Neuron (in vitro differentiated cells): ENCODE measurements at regions not wholly inside any gene's neighbourhood (a gene's known extent, or its start where the extent isn't known, plus 50 kb on each side); places are given as distances from the start of the nearest gene placed in this dataset.
"Not testable (repeated sequence)": the region's sequence is repeated elsewhere in the genome, so short reads cannot be mapped to it uniquely, and the experiment has no call there.

Experiments
- H2AFZ ChIP-seq: one replicate; pipeline ENCODE4 v1.6.1; 2013; ENCODE audit warnings: low read depth, mild to moderate bottlenecking, inconsistent platforms, low read length, moderate library complexity
- H3K27me3 ChIP-seq: one replicate; pipeline ENCODE4 v1.6.1; 2013; ENCODE audit warnings: low read length; ENCODE audit not compliant: insufficient read depth
- H3K36me3 ChIP-seq: one replicate; pipeline ENCODE4 v1.6.1; 2013; ENCODE audit warnings: low read length; ENCODE audit not compliant: insufficient read depth
- H3K4me1 ChIP-seq: one replicate; pipeline ENCODE4 v1.6.1; 2013; ENCODE audit warnings: low read length; ENCODE audit not compliant: insufficient read depth
- H3K4me3 ChIP-seq: 2 replicates; pipeline ENCODE4 v1.5.1; 2013; ENCODE audit warnings: mild to moderate bottlenecking, low read length, moderate library complexity
- H3K9me3 ChIP-seq: one replicate; pipeline ENCODE4 v1.6.1; 2013; ENCODE audit warnings: low read length

GRCh38 chr20:19920381-19921138 lies 96.6 kb upstream of the NAA20 start:
- Histone ChIP-seq H3K36me3 (no peaks in the 10 kb centered on the region), H3K4me1 (no peaks in the 10 kb centered on the region), H3K27me3 (no peaks in the 10 kb centered on the region), H2AFZ (no peak overlapping the region), H3K9me3 (no peaks in the 10 kb centered on the region), H3K4me3 (no peak overlapping the region)

DNA sequence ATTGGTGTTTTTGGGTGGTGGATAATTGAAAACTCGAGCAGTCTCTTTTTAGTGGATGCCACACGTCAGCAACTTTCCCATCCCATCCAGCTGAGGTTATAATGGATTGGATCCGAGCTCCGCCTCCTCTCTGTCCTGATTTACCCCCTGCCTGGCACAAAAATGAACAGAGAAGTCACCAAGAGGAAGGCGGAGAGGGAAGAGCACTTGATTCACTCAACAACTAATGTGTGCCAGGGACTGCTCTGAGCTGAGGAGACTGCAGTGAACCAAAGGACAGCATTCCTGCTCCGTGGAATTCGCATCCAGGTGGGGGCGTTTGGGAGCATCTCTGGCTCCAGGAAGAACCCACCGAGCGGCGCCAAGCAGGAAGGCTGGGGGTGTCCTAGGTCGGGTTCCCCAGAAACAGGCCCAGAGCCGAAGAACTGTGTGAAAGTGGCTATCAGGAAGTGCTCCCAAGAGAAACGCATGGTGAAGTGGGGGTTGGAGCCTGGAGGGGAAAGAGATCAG lies 95.8 kb upstream of the NAA20 start:
- Histone ChIP-seq H3K36me3 (no peaks in the 10 kb centered on the region), H2AFZ (no peak overlapping the region), H3K27me3 (no peaks in the 10 kb centered on the region), H3K4me3 (no peak overlapping the region), H3K4me1 (no peaks in the 10 kb centered on the region), H3K9me3 (no peaks in the 10 kb centered on the region)

- not testable (repeated sequence) for H3K9me3 ChIP-seq, H3K4me3 ChIP-seq, H3K27me3 ChIP-seq, H3K36me3 ChIP-seq, H2AFZ ChIP-seq, H3K4me1 ChIP-seq
Observed at GRCh38 chr20:19921829-19922228, 95.3 kb upstream of the NAA20 start.

DNA sequence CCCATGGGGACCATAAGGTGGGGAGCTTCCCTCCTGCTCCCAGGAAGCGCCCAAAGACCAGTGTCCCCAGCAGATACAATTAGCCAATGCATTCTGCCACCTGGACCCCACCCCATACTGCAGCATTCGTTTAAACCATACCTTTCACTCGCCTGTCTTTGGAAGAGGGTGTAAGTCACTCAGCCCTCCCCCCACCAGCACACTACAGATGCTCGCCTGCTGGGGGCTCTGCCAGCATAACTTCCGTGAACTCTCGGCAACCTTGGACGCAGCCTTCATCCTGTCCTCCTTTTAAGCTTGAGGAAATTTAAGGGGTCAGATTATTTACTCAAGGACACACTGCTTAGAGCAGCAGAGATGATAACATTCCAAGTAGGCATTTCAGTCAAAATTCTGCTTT lies 94.4 kb upstream of the NAA20 start:
- Histone ChIP-seq H3K9me3 (no peaks in the 10 kb centered on the region), H3K27me3 (no peaks in the 10 kb centered on the region), H3K4me1 (no peaks in the 10 kb centered on the region), H3K4me3 (no peak overlapping the region), H2AFZ (no peak overlapping the region), H3K36me3 (no peaks in the 10 kb centered on the region)

GRCh38 chr20:19923762-19924161 lies 93.4 kb upstream of the NAA20 start:
- Histone ChIP-seq H2AFZ (no peak overlapping the region), H3K4me1 (no peaks in the 10 kb centered on the region), H3K9me3 (no peaks in the 10 kb centered on the region), H3K4me3 (no peak overlapping the region), H3K36me3 (no peaks in the 10 kb centered on the region), H3K27me3 (no peaks in the 10 kb centered on the region)

- no peak overlapping the region for H2AFZ ChIP-seq
Observed at GRCh38 chr20:19924255-19924654, 92.9 kb upstream of the NAA20 start.

DNA sequence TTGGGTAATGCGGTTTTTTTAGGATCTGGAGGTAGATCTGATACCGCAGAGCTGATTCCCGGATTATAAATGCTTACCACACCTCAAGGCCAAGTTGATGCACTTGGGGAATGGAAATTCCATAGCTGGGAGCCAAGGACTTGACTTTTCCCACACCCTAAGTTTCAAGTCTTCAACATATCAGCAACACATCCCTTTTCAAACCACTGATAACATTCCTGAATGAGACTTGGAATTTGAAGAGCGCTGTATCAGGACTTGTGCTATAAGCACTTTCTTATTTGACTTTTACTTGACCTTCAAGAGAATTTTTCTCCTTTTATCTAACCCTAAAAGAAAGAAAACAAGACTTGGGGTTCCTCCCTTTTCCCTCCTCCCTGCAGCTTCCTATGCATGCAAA lies 90.6 kb upstream of the NAA20 start:
- no peaks in the 10 kb centered on the region for H3K9me3 ChIP-seq
- H3K4me1 ChIP-seq, result no peaks in the 10 kb centered on the region
- no peak overlapping the region for H3K4me3 ChIP-seq
- H3K36me3 ChIP-seq, result no peaks in the 10 kb centered on the region
- H2AFZ ChIP-seq, result no peak overlapping the region
- H3K27me3 ChIP-seq, result no peaks in the 10 kb centered on the region

More at GRCh38 chr20:19924255-19924654, 92.9 kb upstream of the NAA20 start:
- Histone ChIP-seq H3K4me3 (no peak overlapping the region), H3K4me1 (no peaks in the 10 kb centered on the region), H3K9me3 (no peaks in the 10 kb centered on the region), H3K36me3 (no peaks in the 10 kb centered on the region), H3K27me3 (no peaks in the 10 kb centered on the region)

DNA sequence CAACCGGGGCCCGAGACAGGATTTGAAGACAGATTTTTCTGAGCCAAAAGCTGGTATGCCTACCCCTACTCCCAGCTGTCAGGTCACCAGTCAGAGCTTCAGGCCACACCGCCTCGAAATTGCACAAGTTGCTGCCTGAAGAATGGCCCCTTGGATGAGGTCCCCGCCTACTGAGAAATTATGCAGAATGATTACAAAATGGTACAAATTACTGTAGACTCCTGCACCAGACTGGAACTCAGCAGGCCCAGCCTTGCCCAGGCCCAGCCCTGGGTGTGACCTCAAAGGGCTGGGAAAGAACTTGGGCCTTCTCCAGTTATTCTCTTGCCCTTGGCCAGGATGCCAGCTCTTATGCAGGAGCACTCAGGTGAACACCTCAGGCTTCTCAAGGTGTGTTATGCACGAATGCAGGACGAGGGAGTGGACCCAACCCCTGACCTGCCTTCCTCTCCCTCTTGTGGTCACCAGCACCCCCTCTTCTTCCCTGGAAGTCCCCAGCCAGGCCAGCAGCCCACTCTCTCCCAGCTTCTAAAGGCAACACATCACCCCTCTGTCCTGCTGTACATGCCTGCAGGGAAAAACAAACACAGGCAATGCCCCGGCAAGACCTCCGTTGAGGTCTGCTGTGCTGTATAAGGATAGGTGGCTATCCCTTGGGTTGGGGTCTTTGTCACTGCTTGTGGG lies 88.7 kb upstream of the NAA20 start:
- H3K36me3 ChIP-seq, result no peaks in the 10 kb centered on the region
- H3K9me3 ChIP-seq, result no peaks in the 10 kb centered on the region
- H3K4me3 ChIP-seq, result no peak overlapping the region
- H3K4me1 ChIP-seq, result no peaks in the 10 kb centered on the region
- H2AFZ ChIP-seq, result no peak overlapping the region
- H3K27me3 ChIP-seq, result no peaks in the 10 kb centered on the region

- Histone ChIP-seq H3K27me3 (no peaks in the 10 kb centered on the region), H3K9me3 (no peaks in the 10 kb centered on the region), H3K4me3 (no peak overlapping the region), H3K36me3 (no peaks in the 10 kb centered on the region), H3K4me1 (no peaks in the 10 kb centered on the region), H2AFZ (no peak overlapping the region)
Observed at GRCh38 chr20:19929012-19929360, 88.2 kb upstream of the NAA20 start.

DNA sequence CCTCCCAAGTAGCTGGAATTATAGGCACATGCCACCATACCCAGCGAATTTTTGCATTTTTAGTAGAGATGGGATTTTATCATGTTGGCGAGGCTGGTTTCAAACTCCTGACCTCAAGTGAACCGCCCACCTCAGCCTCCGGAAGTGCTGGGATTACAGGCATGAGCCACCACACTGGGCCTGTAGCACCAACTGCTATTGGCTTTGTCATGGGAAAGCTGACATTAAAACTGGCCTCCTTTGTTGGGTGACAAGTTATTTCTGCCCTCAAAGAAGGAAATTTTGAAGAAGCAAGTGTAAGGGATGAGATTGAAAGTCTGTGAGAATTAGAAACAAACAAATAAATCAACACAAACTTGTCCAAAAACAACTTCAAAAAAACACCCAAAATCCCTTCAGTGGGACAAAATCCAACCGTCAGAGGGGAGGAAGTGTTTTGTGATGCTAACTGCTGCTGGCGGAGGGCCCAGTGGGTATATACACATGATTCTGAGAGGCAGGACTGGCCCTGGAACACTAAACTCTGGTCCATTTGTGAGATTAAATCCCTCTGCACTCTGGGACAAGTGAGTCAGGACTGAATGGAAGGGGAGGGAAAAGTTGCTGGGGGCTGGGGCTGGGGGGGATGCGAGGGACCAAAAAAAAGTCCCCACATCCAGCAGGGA lies 87.5 kb upstream of the NAA20 start:
- no peak overlapping the region for H2AFZ ChIP-seq
- no peak overlapping the region for H3K4me3 ChIP-seq
- H3K9me3 ChIP-seq, result no peaks in the 10 kb centered on the region
- no peaks in the 10 kb centered on the region for H3K36me3 ChIP-seq
- H3K27me3 ChIP-seq, result no peaks in the 10 kb centered on the region
- no peaks in the 10 kb centered on the region for H3K4me1 ChIP-seq

GRCh38 chr20:19930426-19930825 lies 86.7 kb upstream of the NAA20 start:
- H2AFZ ChIP-seq, result no peak overlapping the region
- no peaks in the 10 kb centered on the region for H3K4me1 ChIP-seq
- peaks cover 3% of the 10 kb centered on the region for H3K36me3 ChIP-seq
- H3K9me3 ChIP-seq, result no peaks in the 10 kb centered on the region
- H3K27me3 ChIP-seq, result no peaks in the 10 kb centered on the region
- H3K4me3 ChIP-seq, result no peak overlapping the region

DNA sequence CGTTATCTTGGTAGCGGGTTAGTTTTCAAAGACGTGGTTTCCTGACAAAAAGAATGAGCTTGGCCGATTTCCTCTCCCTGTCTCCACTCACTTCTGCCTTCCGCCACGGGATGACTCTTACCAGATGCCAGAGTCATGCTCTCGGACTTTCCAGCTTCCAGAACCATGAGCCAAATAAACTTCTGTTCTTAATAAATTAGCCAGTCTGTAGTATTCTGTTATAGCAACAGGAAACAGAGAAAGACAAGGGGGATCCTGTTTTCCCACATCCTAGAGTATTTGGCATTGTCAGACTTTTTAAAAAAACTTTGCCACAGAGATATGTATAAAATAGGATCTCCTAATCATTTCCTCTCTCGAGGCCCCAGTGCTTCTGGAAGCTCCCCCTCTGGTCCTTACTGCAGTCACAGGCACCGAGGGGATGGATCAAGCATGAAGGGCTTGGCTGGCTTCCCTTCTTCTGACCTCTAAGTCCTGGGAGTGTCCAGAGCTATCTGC lies 84.9 kb upstream of the NAA20 start:
- Histone ChIP-seq H3K9me3 (no peaks in the 10 kb centered on the region), H3K27me3 (no peaks in the 10 kb centered on the region), H3K36me3 (peaks cover 8% of the 10 kb centered on the region), H3K4me3 (no peak overlapping the region), H3K4me1 (no peaks in the 10 kb centered on the region), H2AFZ (no peak overlapping the region)

DNA sequence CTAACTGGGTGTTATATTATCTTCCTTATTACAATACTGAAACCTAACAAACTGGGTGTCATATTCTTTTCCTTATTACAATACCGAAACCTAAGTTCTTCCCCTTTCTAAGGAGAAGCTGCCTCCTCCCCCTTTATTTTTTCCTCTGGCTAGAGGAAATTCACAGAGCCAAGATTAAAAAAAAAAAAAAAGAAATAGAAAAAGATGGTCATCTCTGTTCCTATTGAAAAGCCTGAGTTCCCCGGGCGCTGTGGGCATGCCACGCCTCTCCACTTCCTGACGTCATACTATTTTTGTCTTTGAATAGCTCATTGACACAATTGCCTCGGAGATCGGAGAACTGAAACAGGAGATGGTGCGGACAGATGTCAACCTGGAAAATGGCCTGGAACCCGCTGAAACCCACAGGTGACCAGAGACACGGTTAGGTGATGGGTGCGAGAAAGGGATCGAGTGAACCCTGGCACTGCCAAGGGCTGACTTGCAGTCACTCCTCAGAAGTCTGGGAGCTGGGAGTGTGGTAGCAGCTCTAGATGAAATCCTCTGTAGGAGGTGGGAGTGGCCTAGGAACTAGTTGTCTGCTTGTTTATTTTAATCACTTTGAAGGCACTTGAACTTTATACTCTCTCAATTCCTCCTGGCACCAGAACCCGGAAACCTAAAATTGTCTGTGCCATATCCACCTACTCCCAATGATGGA lies 82.2 kb upstream of the NAA20 start:
- Histone ChIP-seq H3K27me3 (no peaks in the 10 kb centered on the region), H3K4me3 (no peak overlapping the region), H3K4me1 (no peaks in the 10 kb centered on the region), H3K36me3 (peaks cover 8% of the 10 kb centered on the region), H3K9me3 (no peaks in the 10 kb centered on the region), H2AFZ (no peak overlapping the region)
